ENCODE measurements at regions not wholly inside any gene's neighbourhood (a gene's known extent, or its start where the extent isn't known, plus 50 kb on each side); places are given as distances from the start of the nearest gene placed in this dataset.
A peak's percentile ranks its signal among the peaks of the same experiment; 100 is the strongest.
"Not testable (repeated sequence)": the region's sequence is repeated elsewhere in the genome, so short reads cannot be mapped to it uniquely, and the experiment has no call there.

DNA sequence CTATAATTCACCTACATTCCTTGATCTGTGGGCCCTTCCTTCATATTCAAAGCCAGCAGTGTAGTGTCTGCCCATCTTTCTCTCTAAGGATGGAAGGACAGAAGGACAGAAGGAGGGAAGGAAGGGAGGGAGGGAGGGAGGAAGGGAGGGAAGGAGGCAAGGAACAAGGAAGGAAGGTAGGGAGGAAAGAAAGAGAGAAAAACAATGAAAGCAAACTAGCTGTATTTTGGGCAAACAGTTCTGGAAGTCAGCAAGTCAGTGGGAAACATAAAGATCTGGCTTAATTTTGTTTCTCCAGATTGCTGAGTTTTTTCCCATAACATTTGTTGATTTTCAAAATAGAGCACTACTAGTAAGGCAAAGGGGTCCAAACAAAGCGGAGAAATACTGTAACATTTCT, 555.2 kb upstream of the EPHA5 start:
- no peak for DNase-seq (ENCODE audit: extremely low read depth, low read depth)

- no peak for DNase-seq (ENCODE audit: extremely low read depth, low read depth)
Observed at GRCh38 chr4:66223068-66223703, 552.9 kb upstream of the EPHA5 start.

GRCh38 chr4:66219401-66219800, 549.1 kb upstream of the EPHA5 start:
- no peak for DNase-seq (ENCODE audit: extremely low read depth, low read depth)

DNA sequence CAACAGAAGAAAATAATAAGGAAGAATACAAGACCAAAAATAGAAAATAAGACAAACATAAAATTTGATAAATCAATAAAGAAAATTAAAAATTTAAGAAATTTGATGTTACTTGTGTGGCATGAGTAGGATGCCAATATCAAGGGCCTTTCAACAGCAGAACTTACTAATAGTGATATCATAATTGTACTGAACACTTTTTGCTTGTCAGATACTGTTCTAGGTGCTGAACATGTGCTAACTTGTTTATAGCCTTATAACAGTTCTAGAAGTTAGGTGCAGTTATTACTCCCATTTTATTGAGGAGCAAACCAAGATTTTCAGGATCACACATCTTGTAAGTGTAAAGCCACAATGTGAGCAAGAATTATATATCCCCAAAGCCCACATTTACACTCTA, 546.0 kb upstream of the EPHA5 start:
- no peak for DNase-seq (ENCODE audit: extremely low read depth, low read depth)

GRCh38 chr4:66212489-66212888, 542.2 kb upstream of the EPHA5 start:
- no peak for DNase-seq (ENCODE audit: extremely low read depth, low read depth)

GRCh38 chr4:66204534-66205247, 534.4 kb upstream of the EPHA5 start:
- no peak for DNase-seq (ENCODE audit: extremely low read depth, low read depth)

- DNase-seq (ENCODE audit: extremely low read depth, low read depth) = no peak
Observed at GRCh38 chr4:66202870-66203269, 532.6 kb upstream of the EPHA5 start.

- no peak for DNase-seq (ENCODE audit: extremely low read depth, low read depth)
Observed at GRCh38 chr4:66197451-66197850, 527.2 kb upstream of the EPHA5 start.

DNA sequence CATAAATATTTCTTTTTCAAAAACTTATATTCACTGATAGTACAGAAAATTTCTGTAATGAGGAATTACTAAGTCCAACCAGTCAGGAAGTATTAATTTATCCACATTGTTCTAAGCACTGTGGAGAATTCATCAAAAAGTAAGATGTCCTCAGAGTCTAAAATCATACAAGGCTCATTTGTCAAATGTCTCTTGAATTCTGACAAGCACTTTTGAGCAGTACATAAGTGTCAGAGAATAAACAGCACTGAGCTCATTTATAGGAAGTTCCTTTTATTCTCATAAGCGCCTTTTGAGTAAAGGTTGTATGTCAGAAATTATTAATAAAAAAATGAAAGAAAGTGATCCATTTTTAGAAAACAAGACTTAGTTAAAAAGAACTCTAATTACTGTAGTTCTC, 523.2 kb upstream of the EPHA5 start:
- DNase-seq (ENCODE audit: extremely low read depth, low read depth) = no peak

GRCh38 chr4:66187175-66187720, 517.0 kb upstream of the EPHA5 start:
- DNase-seq (ENCODE audit: extremely low read depth, low read depth) = no peak

GRCh38 chr4:66186095-66186494, 515.8 kb upstream of the EPHA5 start:
- no peak for DNase-seq (ENCODE audit: extremely low read depth, low read depth)

DNA sequence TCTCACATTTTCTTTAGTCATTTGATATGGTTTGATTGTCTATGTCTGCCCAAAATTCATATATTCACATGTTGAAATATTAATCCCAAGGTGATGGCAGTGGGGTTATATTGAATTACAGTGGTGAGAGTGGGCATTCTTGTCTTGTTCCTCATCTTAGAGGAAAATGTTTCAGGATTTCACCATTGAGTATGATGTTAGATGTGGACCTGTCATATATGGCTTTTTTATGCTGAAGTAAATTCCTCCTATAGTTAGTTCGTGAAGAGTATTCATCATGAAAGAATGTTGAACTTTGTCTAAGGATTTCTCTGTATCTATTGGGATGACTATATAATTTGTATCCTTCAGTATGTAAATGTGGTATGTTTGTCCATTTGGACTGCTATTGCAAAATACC, 512.3 kb upstream of the EPHA5 start:
- no peak for DNase-seq (ENCODE audit: extremely low read depth, low read depth)

- DNase-seq (ENCODE audit: extremely low read depth, low read depth) = no peak
Observed at GRCh38 chr4:66178906-66179305, 508.6 kb upstream of the EPHA5 start.

GRCh38 chr4:66169341-66169740, 499.1 kb upstream of the EPHA5 start:
- peak; percentile 37 for DNase-seq (ENCODE audit: extremely low read depth, low read depth)

- DNase-seq (ENCODE audit: extremely low read depth, low read depth) = no peak
Observed at GRCh38 chr4:66164869-66165268, 494.6 kb upstream of the EPHA5 start.

- no peak for DNase-seq (ENCODE audit: extremely low read depth, low read depth)
Observed at GRCh38 chr4:66160606-66161005, 490.3 kb upstream of the EPHA5 start.

- no peak for DNase-seq (ENCODE audit: extremely low read depth, low read depth)
Observed at GRCh38 chr4:66157594-66157993, 487.3 kb upstream of the EPHA5 start.

GRCh38 chr4:66130042-66130441, 459.8 kb upstream of the EPHA5 start:
- DNase-seq (ENCODE audit: extremely low read depth, low read depth) = no peak

DNA sequence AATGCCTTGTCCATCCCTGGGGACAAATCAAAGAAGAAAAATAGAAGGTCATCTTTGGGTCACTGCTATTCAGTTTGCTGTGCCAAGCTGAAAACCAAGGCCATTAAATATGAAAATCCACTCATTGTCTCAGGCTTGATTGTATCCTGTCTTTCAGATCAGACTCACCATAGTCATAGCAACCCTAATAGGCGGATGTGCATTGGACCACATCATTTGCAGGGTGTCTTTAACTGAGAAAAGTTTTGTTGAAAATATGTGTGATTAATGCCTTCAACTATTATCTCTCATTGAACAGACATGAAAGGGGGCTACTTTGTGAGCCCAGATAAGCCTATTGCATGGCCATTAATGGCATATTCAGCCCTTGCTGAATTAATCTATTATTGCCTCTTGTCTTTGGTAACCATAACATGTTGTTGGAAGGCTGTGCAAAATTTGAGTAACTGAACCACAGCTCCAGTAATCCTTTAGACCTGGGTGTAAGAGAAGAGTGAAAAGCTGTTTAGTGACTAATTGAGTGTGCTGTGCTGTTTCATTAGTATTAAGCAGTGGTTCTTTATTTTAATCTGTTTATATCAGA, 453.6 kb upstream of the EPHA5 start:
- DNase-seq (ENCODE audit: extremely low read depth, low read depth) = no peak

DNA sequence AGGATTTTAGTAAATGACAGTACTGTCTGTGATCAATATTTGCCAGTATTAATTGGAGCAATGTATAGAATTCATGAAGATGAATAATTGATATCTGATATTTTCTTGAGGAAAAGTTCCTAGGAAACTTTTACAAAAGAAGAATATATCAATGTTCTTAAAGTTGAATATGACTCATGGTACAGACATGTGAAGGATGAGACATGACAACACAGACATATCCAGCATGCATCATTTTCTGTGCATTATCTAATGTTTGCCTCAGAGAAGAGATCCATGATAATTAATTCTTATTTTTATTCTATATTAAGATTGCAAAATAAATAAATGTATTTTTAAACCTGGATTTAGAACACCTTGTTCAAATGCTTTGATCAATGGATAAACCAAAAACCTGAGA, 452.9 kb upstream of the EPHA5 start:
- no peak for DNase-seq (ENCODE audit: extremely low read depth, low read depth)

- not testable (repeated sequence) for DNase-seq (ENCODE audit: extremely low read depth, low read depth)
Observed at GRCh38 chr4:66115231-66115630, 444.9 kb upstream of the EPHA5 start.

DNA sequence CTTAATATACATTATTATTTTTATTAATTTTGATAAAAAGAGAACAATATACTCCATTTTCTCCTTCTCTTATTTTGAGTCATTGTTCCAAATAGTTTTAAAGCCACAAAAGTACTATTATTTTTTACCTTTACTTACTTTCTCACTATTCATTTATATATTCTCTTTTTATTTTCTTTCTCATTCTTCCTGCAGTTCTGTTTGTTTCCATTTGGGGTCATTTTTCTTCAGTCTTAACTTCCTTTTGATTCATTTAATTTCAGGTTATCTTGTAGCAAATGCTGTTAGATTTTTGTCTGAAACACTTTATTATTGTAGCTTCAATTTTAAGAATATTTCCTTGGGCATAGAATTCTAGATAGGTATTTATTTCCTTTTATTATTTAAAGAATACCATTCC, 438.6 kb upstream of the EPHA5 start:
- DNase-seq (ENCODE audit: extremely low read depth, low read depth) = no peak

All from NCI-H460 (cell line).